GM12878 (cell line): ENCODE measurements at regions not wholly inside any gene's neighbourhood (a gene's known extent, or its start where the extent isn't known, plus 50 kb on each side); places are given as distances from the start of the nearest gene placed in this dataset.

ENCODE experiments used
- ATAC-seq: fragments of 200-7000 bp; cut with Tn5 transposase; 3 replicates; pipeline ENCODE4 v1.9.1; 2020; ENCODE audit warnings: mild to moderate bottlenecking, moderate library complexity
- BruUV-seq: library from RNA; stranded (reverse); fragments of 400-500 nt; replicated peaks from 2 replicates; lab custom pipeline; 2021; lab: Mats Ljungman, UMichigan
- CTCF ChIA-PET: fragments of 300-600 bp; sonication (Branson Sonifier 250); formaldehyde crosslinking; extraction: SDS; loops from one replicate; lab custom pipeline; 2021; ENCODE audit warnings: inconsistent platforms; lab: Yijun Ruan, JAX
- POLR2A ChIA-PET: fragments of 350-600 bp; formaldehyde crosslinking; extraction: SDS; loops from one replicate; lab custom pipeline; 2021; ENCODE audit warnings: inconsistent platforms; lab: Charles Lee
- RAD21 ChIA-PET: fragments of 300-600 bp; sonication (Branson Sonifier 250); formaldehyde crosslinking; loops from one replicate; lab custom pipeline; 2023; ENCODE audit warnings: antibody characterized with exemption; ENCODE audit not compliant: unreplicated experiment; lab: Charles Lee
- SMC1A ChIA-PET: fragments of 300-600 bp; sonication (Branson Sonifier 250); formaldehyde crosslinking; loops from one replicate; lab custom pipeline; 2023; ENCODE audit not compliant: unreplicated experiment, uncharacterized antibody; lab: Charles Lee
- DNase-seq: peaks from one replicate; pipeline ENCODE4 v3.0.0-alpha.2; 2011; ENCODE audit warnings: low read depth, low spot score
- FAIRE-seq: peaks from 3 replicates; lab custom pipeline; 2011; peaks lifted over from hg19 to GRCh38; lab: Jason Lieb, UNC
- H2AFZ ChIP-seq: 2 replicates; pipeline ENCODE4 v1.6.0; 2011; ENCODE audit warnings: low read depth, low read length, control low read depth; ENCODE audit not compliant: control insufficient read depth
- H3K27ac ChIP-seq: 2 replicates; pipeline ENCODE4 v1.5.1; 2011; ENCODE audit warnings: control low read depth; ENCODE audit not compliant: control insufficient read depth, insufficient read depth
- H3K27me3 ChIP-seq, 2 experiments: replicated peaks in 1 of 2; 2 replicates each; pipeline versions ENCODE4 v1.6.0 to v1.6.1; 2011; ENCODE audit warnings: low read length in 1 of 2; ENCODE audit not compliant: control insufficient read depth in 2 of 2, insufficient read depth in 2 of 2
- H3K36me3 ChIP-seq, 2 experiments: 2 replicates each; pipeline ENCODE4 v1.5.1; 2011; ENCODE audit warnings: low read length in 1 of 2; ENCODE audit not compliant: control insufficient read depth in 2 of 2, insufficient read depth in 2 of 2
- H3K4me1 ChIP-seq: 2 replicates; pipeline ENCODE4 v1.6.1; 2011; ENCODE audit warnings: mild to moderate bottlenecking, low read length, moderate library complexity, mixed read lengths; ENCODE audit not compliant: control insufficient read depth, insufficient read depth
- H3K4me2 ChIP-seq: 2 replicates; pipeline ENCODE4 v1.6.0; 2011; ENCODE audit warnings: control low read depth; ENCODE audit not compliant: control insufficient read depth, insufficient read depth
- H3K4me3 ChIP-seq: fragments of 200-600 bp; sonication (generic); 2 replicates; pipeline ENCODE4 v1.5.1; 2016
- H3K79me2 ChIP-seq: 2 replicates; pipeline ENCODE4 v1.6.0; 2011; ENCODE audit warnings: low read length; ENCODE audit not compliant: control insufficient read depth, insufficient read depth
- H3K9ac ChIP-seq: 2 replicates; pipeline ENCODE4 v1.8.0; 2011; ENCODE audit warnings: low read length, control low read depth, mixed read lengths; ENCODE audit not compliant: control insufficient read depth, insufficient read depth
- H3K9me3 ChIP-seq: replicated peaks from 3 replicates; pipeline ENCODE4 v1.5.1; 2011; ENCODE audit warnings: mild to moderate bottlenecking, low read length; ENCODE audit not compliant: control insufficient read depth, insufficient read depth
- H4K20me1 ChIP-seq: 2 replicates; pipeline ENCODE4 v1.6.0; 2011; ENCODE audit not compliant: control insufficient read depth, insufficient read depth
- CREB1 ChIP-seq: IDR thresholded peaks from 2 replicates; pipeline ENCODE4 v1.6.1; 2012; ENCODE audit warnings: low read depth, mild to moderate bottlenecking, inconsistent platforms
- E2F4 ChIP-seq: IDR thresholded peaks from 2 replicates; pipeline ENCODE4 v1.6.1; 2012; ENCODE audit warnings: low read depth, low read length, improper control_type of control experiment
- EP300 ChIP-seq, 2 experiments: fragments of 150-350 bp in 1 of 2; IDR thresholded peaks; 2 replicates each; pipeline ENCODE4 v1.6.1; 2011 to 2012; ENCODE audit warnings: low read depth in 2 of 2, low read length in 2 of 2, borderline replicate concordance in 1 of 2, improper control_type of control experiment in 1 of 2, inconsistent platforms in 1 of 2; ENCODE audit not compliant: control insufficient read depth in 1 of 2
- EZH2 ChIP-seq: IDR thresholded peaks from 2 replicates; pipeline ENCODE4 v1.6.1; 2012; ENCODE audit warnings: low read depth, mild to moderate bottlenecking, control low read depth, inconsistent platforms, low read length, borderline replicate concordance; ENCODE audit not compliant: control insufficient read depth
- JUNB ChIP-seq: IDR thresholded peaks from 2 replicates; pipeline ENCODE4 v1.6.1; 2016; ENCODE audit warnings: antibody characterized with exemption, mild to moderate bottlenecking
- PAX8 ChIP-seq: fragments of 450-650 bp; IDR thresholded peaks from 2 replicates; pipeline ENCODE4 v1.6.1; 2017; ENCODE audit warnings: mild to moderate bottlenecking, moderate library complexity
- RBBP5 ChIP-seq: fragments of 200-600 bp; sonication (generic); conservative IDR thresholded peaks from 2 replicates; pipeline ENCODE4 v1.6.1; 2016
- RCOR1 ChIP-seq: conservative IDR thresholded peaks from 2 replicates; pipeline ENCODE4 v1.6.1; 2012; ENCODE audit warnings: low read depth, low read length, improper control_type of control experiment
- RUNX3 ChIP-seq: IDR thresholded peaks from 2 replicates; pipeline ENCODE4 v1.6.1; 2012; ENCODE audit warnings: low read length, inconsistent platforms
- SMC3 ChIP-seq: IDR thresholded peaks from 2 replicates; pipeline ENCODE4 v1.6.1; 2011; ENCODE audit warnings: low read length, improper control_type of control experiment, borderline replicate concordance
- SREBF1 ChIP-seq: IDR thresholded peaks from 2 replicates; pipeline ENCODE4 v1.6.1; 2012; ENCODE audit warnings: mild to moderate bottlenecking, low read length
- TBL1XR1 ChIP-seq: IDR thresholded peaks from 2 replicates; pipeline ENCODE4 v1.6.1; 2012; ENCODE audit warnings: low read depth, low read length, improper control_type of control experiment
- YY1 ChIP-seq: IDR thresholded peaks from 2 replicates; pipeline ENCODE4 v1.6.1; 2011; ENCODE audit warnings: low read depth, mild to moderate bottlenecking, low read length
- ZBED1 ChIP-seq: IDR thresholded peaks from 2 replicates; pipeline ENCODE4 v1.6.1; 2016; ENCODE audit warnings: borderline replicate concordance
- ZNF217 ChIP-seq: fragments of 450-650 bp; IDR thresholded peaks from 2 replicates; pipeline ENCODE4 v1.6.1; 2017; ENCODE audit warnings: antibody characterized with exemption, mild to moderate bottlenecking
- ZNF592 ChIP-seq: fragments of 450-650 bp; IDR thresholded peaks from 2 replicates; pipeline ENCODE4 v1.6.1; 2017; ENCODE audit warnings: mild to moderate bottlenecking, moderate library complexity
- ZZZ3 ChIP-seq: IDR thresholded peaks from 2 replicates; pipeline ENCODE4 v1.6.1; 2011; ENCODE audit warnings: low read depth; ENCODE audit not compliant: control insufficient read depth, insufficient read length
- WGBS: methylation state at CpG from one replicate; pipeline ENCODE4 v1.1.6; 2016; ENCODE audit warnings: low lambda C conversion rate; ENCODE audit not compliant: insufficient replicate concordance, insufficient coverage; ENCODE audit errors: missing lambda C conversion rate; 5-methylcytosine and 5-hydroxymethylcytosine counted together
- in situ Hi-C: fragments of 300-500 bp; cut with MboI; formaldehyde crosslinking; loops from 9 replicates; pipeline ENCODE4 v1.14.3; 2018; ENCODE audit warnings: mixed read lengths
- intact Hi-C: fragments of 100-400 bp; cut with micrococcal nuclease; formaldehyde crosslinking; loops from one replicate; pipeline ENCODE4 v1.14.2; 2022; ENCODE audit not compliant: unreplicated experiment

- H3K36me3 ChIP-seq, result no peaks in the 10 kb centered on the region
- no peak overlapping the region for H3K4me3 ChIP-seq
- H3K4me1 ChIP-seq, result no peaks in the 10 kb centered on the region
- DNase-seq (no peak), ATAC-seq (no peak), FAIRE-seq (no peak)
- TF ChIP-seq JUNB (no peak), SMC3 (no peak), ZNF217 (no peak), ZNF592 (no peak), E2F4 (no peak), EP300 (IDR thresholded peaks at IDR 0.05; ENCODE audit: borderline replicate concordance in 1 of 2, control insufficient read depth in 1 of 2, low read depth in 2 of 2, low read length in 2 of 2) (no peak), YY1 (no peak), SREBF1 (no peak), EZH2 (no peak), RCOR1 (no peak), ZBED1 (no peak), TBL1XR1 (no peak), CREB1 (no peak), RBBP5 (no peak), ZZZ3 (no peak), PAX8 (no peak), RUNX3 (no peak)
- ChIA-PET SMC1A (interaction anchor here (1.2 kb wide), 1 partner anchor 553 kb away, joined by 4 read pairs; no protein-coding TSS in a partner anchor), CTCF (interaction anchor here (1.1 to 1.4 kb wide), 2 partner anchors 16 to 224 kb away, joined by 3 read pairs; no protein-coding TSS in a partner anchor), POLR2A (no interaction called here), RAD21 (no interaction called here)
- 44% methylated on average over 11 of the region's 11 CpGs for WGBS
- no peaks in the 10 kb centered on the region; the same call in 2 of the 3 replicates for H3K9me3 ChIP-seq
- H3K27ac ChIP-seq, result no peak overlapping the region
- H3K27me3 ChIP-seq, result peaks cover 0 to 3% of the 10 kb centered on the region in 2 experiments; a peak in 1 of 4 replicates
- BruUV-seq, result no TSS peak
- no peak overlapping the region for H2AFZ ChIP-seq
- no peak overlapping the region for H3K4me2 ChIP-seq
- H4K20me1 ChIP-seq, result no peaks in the 10 kb centered on the region
- H3K79me2 ChIP-seq, result no peaks in the 10 kb centered on the region
- intact Hi-C loops (no loop called here), in situ Hi-C loops (loop anchor here (10.0 kb wide), 1 partner anchor 551 kb away; no protein-coding TSS in a partner anchor)
- H3K9ac ChIP-seq, result no peak overlapping the region
Observed at GRCh38 chr6:135673501-135674309, 176.2 kb upstream of the AHI1 start.
